NCI-H2196 treated with DMSO at 0.1 percent for 48 hours (cell line): ENCODE measurements at regions not wholly inside any gene's neighbourhood (a gene's known extent, or its start where the extent isn't known, plus 50 kb on each side); places are given as distances from the start of the nearest gene placed in this dataset.
"Not testable (repeated sequence)": the region's sequence is repeated elsewhere in the genome, so short reads cannot be mapped to it uniquely, and the experiment has no call there.

Experiments
- DNase-seq: peaks from one replicate; lab custom pipeline; 2025; ENCODE audit not compliant: unreplicated experiment; lab: John Stamatoyannopoulos, UW

DNA sequence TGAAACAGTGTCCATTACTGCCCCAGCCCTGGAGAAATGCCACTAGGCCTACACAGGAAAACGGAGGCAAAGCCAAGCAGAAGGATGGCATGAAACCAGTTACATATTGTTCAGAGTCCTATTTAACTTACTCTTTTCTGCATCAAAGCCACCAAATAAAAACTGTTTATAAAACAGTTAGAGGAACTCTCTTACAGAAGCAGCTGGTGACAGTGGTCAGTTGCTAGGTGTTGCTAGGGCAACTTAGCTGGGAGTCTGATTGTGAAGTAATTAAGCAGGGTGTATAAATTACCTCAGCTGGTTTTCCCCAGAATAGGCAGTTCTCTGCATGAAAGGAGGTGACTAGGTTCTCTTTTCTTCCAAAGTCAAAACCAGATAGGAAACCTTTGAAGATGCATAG, 115.6 kb upstream of the ZBED5 start:
- DNase-seq: peak; percentile 37

GRCh38 chr11:10970926-10971325, 113.1 kb upstream of the ZBED5 start:
- DNase-seq: no peak

DNA sequence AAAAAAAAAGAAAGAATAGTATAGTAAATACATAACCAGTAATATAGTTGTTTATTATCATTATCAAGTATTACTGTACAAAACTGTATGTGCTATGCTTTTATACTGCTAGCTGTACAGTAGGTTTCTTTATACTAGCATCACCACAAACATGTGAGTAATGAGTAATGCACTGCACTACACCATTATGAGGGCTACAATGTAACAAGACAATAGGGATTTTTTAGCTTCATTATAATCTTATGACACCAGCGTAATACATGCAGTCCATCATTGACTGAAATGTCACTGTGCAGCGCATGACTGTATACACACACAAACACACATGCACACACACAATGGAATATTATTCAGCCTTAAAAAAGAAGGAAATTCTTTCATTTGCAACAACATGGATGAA, 111.5 kb upstream of the ZBED5 start:
- no peak for DNase-seq

DNA sequence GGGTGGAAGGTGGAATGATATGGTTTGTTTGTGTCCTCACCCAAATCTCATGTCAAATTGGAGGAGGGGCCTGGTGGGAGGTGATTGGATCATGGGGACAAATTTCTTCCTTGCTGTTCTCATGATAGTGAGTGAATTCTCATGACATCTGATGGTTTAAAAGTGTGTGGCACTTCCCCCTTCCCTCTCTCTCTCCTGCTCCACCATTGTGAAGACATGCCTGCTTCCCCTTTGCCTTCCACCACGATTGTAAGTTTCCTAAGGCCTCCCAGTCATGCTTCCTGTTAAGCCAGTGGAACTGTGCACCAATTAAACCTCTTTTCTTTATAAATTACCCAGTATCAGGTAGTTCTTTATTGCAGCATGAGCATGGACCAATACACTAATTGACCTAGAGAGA, 99.0 kb upstream of the ZBED5 start:
- not testable (repeated sequence) for DNase-seq

GRCh38 chr11:10955616-10956015, 97.8 kb upstream of the ZBED5 start:
- DNase-seq: no peak

GRCh38 chr11:10954184-10954583, 96.3 kb upstream of the ZBED5 start:
- DNase-seq: no peak

GRCh38 chr11:10952872-10953271, 95.0 kb upstream of the ZBED5 start:
- DNase-seq: no peak

DNA sequence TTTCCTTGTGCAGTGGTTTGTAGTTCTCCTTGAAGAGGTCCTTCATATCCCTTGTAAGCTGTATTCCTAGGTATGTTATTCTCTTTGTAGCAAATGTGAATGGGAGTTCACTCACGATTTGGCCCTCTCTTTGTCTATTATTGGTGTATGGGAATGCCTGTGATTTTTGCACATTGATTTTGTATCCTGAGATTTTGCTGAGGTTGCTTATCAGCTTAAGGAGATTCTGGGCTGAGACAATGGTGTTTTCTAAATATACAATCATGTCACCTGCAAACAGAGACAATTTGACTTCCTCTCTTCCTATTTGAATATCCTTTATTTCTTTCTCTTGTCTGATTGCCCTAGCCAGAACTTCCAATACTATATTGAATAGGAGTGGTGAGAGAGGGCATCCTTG, 90.1 kb upstream of the ZBED5 start:
- DNase-seq: not testable (repeated sequence)

DNA sequence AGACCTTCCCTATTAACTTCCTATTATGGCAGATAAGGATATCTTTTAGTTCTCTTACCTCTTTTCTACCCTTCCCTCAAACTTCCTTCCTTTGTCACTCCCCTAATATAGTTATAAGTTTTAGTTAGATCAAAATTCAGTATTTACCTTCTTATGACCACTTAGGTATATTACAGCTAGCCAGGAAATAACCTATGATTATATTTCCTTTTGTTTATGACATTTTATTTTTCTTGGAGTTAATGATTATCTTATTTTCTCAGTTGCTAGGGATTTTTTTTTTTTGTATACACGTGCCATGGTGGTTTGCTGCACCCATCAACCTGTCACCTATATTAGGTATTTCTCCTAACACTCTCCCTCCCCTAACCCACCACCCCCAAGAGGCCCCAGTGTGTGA, 88.2 kb upstream of the ZBED5 start:
- no peak for DNase-seq

DNA sequence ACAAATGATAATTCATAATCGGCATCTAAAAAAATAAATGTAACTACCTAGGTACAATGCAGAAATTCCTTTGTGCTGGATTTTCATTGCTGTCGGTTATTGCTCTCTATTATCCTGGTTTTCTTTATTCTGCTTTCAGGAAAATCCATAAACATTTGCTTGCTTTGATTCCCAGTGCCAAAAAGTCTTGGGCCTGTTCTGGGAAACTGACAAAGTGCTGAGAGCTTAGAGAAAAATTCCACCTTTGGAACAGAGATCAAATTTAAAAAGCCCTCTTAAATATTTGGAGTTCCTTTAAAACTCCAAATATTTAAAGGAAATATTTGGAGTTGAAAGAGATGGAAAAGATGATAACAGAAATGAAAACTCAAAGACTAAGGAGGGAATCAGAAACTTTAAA, 87.3 kb upstream of the ZBED5 start:
- DNase-seq: no peak

- DNase-seq: no peak
Observed at GRCh38 chr11:10943968-10944367, 86.1 kb upstream of the ZBED5 start.

GRCh38 chr11:10942620-10943019, 84.8 kb upstream of the ZBED5 start:
- no peak for DNase-seq

- no peak for DNase-seq
Observed at GRCh38 chr11:10941871-10942270, 84.0 kb upstream of the ZBED5 start.

- no peak for DNase-seq
Observed at GRCh38 chr11:10941414-10941813, 83.6 kb upstream of the ZBED5 start.

- DNase-seq: no peak
Observed at GRCh38 chr11:10938650-10939387, 81.0 kb upstream of the ZBED5 start.

DNA sequence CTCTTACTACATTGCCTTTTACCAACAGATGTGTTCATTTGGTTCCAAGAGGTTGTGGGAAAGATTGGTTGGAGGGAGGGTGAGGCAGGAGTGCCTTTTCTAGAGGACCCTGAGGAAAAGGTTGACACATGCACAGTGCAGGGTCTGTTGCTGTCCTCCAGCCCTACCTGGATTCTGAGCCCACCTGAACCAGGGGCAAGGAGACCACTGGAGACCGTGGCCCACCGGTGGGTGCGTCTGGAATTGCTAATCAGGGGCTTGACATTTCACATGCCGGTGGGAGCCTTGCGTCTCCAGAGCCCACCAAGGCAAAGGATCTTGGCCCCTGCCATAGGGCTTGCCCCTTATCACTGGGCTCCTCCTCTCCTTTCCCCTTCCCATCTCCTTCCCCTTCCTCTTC, 80.4 kb upstream of the ZBED5 start:
- DNase-seq: no peak

DNA sequence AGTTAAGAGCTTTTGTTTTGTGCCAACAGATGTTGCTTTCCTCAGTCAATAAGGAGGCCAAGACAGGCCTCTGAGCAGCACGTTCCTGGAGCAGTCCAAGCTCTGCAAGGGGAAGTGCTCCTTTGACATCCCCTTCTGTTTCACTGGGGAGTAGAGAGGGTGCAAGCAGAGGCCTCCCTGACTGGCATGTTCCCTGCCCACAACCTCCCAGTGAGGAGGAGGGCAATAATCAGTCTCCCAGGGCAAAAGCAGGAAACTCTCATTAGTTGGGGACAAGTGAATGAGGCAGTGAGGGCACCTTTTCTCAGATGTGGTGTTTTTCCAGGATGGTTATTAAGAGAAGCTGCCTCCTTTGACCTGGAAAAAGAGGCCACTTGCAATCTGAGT, 79.5 kb upstream of the ZBED5 start:
- DNase-seq: no peak

GRCh38 chr11:10936626-10937384, 79.0 kb upstream of the ZBED5 start:
- DNase-seq: no peak

- DNase-seq: no peak
Observed at GRCh38 chr11:10935015-10935559, 77.2 kb upstream of the ZBED5 start.

DNA sequence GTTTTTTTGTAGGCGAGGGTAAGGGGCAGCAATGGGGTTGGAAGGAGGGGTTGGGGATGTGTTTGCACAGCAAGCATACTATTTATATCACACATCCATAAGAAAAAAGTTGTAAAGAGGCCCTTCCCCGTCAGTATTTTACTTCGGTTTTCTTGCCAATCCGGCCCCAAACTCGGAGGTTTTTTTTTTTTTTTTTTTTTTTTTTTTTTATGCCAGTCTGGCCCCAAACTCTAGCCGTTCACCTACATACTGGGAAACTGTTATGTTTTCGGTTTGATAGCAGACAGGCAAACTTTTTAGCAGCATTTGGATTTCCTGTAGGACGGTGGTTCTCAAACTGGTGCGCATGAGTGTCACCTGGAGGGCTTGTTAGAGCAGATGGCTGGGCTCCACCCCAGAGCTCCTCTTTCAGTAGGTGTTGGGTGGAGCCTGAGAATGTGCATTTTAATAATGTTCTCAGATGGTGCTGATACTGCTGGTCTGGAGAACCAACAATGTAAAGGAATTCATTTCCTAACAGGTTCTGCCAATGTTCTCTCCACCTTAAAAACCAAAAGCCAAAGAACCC, 76.5 kb upstream of the ZBED5 start:
- DNase-seq: no peak

GRCh38 chr11:10933455-10934292, 75.8 kb upstream of the ZBED5 start:
- DNase-seq: peak; percentile 71
